Stimulated activated CD4-positive, alpha-beta T cell treated with anti-CD3 and anti-CD28 coated beads, Interleukin-2, amount 100 ng/mL, for 48 hours (primary cell): ENCODE measurements at regions not wholly inside any gene's neighbourhood (a gene's known extent, or its start where the extent isn't known, plus 50 kb on each side); places are given as distances from the start of the nearest gene placed in this dataset.
"Not testable (repeated sequence)": the region's sequence is repeated elsewhere in the genome, so short reads cannot be mapped to it uniquely, and the experiment has no call there.

ENCODE experiments used
- DNase-seq, 2 donors: peaks; one replicate each; pipeline ENCODE4 v3.0.0-alpha.2; 2020

DNA sequence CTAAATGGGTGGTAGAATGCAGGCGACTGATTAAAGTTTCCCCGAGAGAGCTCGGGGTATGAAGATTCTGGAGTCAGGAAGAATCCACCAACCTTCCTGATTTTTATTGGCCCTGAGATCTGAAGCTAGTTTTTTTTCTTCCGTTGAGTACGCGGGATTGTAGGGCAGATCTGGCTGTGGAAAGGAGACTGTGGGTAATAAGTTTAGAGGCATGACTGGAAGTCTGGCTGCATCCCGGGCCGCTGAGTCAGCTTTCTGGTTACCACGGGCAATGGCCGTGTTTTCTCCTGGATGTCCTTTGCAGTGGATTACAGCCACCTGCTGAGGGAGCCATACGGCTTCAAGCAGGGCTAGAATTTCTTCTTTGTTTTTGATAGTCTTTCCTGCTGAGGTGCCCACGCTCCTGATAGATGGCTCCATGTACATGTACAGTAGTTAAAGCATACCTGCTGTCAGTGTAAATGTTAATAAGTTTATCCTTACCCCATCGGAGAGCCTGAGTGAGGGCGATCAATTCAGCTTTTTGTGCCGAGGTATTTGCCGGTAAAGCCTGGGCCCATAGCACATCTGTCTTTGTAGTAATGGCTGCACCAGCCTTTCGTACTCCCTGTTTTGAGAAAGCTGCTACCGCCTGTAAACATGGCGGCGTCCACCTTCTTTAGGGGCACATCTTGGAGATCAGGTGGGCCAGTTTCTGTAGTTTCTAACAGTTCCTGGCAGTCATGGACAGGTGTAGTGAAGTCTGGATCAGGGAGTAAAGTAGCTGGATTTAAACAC lies 154.0 kb downstream of the TRIM27 start:
- no peak for DNase-seq

DNA sequence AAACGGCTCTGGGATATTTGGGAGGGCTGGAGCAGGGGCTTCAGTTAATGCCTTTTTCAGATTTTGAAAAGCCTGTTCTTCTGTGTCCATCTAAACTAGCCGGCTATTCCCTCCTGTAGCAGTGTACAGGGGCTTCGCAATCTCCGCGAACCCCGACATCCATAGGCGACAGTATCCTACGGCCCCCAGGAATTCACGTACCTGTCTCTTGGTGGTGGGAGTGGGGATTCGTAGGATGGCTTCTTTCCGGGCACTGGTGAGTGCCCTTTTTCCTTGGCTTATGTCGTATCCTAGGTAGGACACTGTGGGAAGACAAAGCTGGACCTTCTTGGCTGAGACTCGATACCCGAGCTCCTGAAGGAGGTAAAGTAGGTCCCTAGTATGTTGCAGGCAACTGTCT lies 153.1 kb downstream of the TRIM27 start:
- no peak for DNase-seq

DNA sequence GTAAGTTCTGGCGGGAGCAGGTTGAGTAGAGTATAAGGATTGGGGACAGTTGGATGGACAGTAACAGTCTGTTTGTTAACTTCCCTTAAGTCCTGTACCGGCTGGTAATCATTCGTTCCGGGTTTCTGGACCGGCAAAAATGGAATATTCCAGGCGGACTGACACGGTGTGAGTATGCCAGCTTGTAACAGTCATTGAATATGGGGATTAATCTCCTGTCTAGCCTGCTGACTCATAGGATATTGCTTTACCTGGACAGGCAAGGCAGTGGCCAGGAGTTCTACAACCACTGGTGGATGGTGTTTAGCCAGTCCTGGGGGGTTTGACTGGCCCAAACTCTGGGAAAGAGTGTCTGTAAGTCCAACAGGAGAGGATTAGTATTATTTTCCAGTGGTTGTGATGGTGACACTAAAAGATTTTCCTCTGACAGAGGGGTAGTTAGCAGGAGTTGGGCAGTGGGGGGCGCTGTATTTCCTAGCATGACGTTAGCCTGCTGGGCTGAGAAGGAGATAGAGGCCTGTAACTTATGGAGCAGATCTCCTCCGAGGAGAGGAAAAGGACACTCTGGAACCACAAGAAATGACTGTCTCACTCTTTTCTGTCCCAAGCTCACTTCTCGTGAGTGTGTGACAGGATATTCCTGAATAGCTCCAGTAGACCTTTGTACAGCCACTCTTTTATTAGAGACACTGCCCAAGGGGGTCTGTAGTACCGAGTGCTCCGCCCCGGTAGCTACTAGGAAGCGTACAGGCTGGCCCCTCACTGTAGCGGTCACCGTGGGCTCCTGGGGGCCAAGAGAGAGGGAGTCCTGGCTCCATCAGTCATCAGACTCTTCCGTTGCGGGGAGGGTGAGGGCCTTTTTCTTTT lies 152.2 kb downstream of the TRIM27 start:
- DNase-seq = no peak

DNA sequence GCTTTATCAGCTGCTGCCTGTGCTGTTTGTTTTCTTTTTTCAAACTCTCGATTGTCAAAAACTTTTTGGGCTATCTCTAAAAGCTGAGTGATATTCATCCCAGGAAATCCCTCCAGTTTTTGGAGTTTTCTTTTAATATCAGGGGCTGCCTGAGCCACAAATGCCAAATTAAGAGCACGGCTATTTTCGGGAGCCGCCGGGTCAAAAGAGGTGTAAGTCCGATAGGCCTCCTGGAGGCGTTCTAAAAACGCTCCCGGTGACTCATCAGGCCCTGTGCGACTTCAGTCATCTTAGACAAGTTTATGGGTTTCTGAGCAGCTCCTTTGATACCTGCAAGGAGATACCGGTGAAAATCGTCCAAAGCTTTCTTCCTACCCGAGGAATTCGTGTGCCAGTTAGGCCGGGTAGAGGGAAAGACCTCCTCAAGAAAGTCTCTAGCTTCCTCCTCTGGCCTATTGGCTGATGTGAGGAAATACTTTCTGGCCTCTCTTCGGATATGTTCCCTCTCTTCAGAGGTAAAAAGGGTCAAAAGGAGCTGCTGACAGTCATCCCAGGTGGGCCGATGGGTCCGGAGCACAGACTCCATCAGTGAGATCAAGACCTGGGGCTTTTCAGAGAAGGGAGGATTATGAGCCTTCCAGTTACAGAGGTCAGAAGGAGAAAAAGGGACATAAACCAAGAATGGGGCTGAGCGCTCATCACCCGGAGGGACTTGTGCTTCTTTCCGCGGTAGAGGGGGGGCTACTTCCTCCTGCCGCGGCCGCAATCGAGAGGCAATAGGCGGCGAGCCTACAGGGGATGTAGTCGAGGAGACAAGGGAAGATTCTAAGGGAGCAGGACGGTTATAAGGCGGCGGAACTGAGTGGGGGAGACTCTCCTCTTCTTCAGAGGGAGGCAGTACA lies 151.1 kb downstream of the TRIM27 start:
- DNase-seq = no peak

DNA sequence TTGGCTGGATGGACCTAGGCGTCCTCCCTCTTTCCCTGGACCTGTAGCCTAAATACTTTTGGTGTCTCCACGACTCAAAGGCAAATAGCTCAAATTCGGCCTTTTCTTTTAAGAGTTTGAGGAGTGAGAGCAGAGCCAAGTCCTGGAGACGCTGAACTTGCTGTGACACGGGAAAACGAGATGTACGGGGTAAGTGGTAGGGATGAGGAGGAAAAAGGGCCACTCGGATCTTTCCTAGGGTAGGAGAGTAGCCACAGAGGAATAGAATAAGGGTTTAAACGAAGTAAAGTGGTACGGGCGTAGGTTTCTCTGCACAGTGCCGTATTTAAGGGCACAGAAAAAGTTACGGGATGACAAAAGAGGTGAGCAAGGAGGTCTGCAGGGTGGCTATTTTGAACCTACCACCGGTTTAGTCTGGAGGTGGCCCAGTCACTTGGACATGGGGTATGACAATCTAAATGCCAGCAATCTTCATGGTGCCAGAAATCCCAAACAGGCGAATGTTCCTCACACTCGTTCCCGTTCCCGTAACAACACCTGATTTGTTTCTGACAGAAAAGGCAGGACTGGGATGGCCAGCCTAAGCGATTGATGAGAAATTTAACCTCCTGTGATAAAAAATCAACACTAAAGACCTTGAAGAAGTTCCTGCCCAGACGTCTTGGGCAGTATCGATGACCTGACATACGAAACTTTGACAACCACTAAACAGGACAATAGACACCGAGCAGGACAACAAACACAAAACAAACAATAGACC lies 149.3 kb downstream of the TRIM27 start:
- DNase-seq = no peak

DNA sequence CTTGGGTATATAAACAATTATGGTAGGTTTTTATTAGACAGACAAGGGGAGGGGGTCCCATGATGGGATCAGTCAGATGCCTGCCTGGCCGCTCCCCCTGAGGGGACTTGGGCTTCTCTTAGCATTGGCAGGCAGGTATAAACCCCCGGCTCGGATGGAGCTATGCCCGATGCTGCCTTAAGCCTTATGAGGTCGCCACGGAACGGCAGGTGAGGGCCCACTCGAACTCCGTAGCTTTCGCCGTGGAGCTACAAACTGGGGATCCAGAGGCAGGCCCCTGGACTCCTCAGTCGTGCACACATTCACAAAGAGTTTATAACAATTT lies 148.8 kb downstream of the TRIM27 start:
- DNase-seq = no peak

DNA sequence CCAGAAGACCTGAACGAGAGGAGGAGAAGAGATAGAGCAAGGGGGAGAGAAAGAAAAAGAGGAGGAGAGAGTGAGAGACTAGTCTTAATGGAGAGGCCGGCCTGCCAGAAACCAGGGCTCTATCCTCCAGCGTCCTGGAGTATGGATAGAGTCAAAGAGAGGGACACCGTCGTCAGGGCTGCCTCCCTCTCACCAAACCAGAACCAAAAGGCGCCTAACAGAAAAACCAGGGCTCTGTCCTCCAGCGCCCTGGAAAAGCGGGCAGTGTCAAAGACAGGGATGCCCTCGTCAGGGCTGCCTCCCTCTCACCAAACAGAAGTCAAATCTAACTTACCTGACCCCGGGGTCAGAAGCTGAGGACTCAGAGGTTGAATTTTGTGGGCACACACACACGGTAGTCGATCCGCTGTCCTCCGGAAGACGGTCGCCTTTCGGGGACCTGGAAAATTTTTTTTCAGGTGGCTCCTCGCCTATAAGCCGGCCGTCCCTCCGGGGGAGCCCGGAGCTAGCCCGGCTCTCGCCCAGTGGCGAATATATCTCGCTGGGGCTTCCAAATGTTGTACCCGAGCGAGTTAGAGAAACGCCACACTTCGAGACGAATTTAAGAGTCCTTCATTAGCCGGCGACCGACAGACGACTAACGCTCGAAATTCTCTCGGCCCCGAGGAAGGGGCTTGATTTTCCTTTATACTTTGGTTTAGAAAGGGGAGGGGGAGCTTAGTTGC lies 148.2 kb downstream of the TRIM27 start:
- no peak for DNase-seq

DNA sequence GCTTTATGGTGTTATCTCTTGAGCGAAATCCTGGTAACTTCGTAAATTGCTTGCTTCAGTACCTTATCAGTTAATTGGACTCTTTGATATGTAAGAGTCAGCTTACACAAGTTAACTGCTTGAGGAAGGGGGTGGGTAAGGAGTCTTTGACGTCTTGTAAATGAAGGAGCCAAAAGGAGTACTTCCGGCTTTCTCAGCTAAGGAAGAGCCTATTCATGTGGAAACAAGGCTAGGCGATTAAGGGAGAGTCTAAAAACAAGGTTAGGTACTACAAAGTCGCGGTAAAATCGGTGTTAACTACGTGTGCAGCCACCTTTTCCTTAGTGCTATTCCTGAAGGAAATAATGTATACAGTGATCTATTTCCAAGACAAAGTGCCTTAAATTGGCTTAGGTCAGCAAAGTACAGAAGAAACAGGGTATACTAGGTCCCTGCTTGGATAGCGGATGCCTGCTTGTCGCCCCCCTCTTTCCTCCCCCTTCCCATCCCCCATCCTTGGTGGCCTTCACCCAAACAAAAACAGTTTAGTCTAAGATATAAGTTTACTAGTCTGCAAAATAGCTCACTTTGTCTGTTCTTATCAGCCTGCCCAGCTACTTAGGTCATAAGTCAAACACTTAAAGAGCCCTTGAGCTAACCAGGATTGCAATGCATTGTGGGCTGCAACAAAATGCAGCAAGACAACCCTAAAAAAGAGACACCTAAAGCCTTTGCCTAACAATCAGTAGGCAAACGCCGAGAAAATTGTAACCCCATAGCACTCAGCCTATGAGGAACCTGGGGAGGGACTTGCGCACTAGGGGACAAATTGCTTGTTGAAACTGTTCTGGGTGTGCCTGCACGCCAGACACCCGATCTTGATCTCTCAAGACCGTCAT lies 147.3 kb downstream of the TRIM27 start:
- DNase-seq = no peak

DNA sequence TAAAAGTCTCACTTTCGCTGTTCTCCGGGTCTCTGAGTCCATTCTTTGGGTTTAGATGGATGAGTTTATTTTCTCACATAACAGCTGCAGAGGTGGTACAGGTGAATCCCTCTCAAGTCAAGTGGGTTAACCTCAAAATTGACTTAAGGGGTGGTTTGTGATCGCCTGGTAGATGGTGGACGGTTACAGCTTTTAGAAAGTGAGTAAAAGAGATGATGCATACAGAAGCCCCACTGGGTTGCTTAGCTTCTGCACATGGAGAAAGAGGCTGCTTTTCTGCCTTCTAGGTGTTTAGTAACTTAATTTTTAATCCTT lies 146.7 kb downstream of the TRIM27 start:
- DNase-seq = no peak

DNA sequence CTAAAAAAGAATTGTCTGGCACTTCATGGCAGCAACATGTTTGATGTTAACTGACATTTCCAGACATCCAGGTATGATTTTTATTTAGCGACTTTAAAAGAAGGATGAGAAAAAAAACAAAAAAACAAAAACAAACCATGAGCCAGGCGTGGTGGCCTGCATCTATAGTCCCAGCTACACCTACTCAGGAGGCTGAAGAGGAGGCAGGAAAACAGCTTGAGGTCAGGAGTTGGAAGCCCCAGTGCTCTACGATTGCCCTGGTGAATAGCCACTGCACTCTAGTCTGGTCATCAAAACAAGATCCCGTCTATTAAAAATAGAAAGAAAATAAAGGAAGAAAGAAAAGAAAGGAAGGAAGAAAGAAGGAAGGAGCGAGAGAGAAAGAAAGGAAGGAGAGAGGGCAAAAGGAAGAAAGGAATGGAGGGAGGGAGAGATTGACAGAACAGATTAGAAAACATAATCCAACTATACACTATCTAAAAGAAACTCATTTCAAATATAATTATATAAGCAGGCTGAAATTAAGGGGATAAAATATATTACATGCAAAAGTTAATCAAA lies 141.6 kb downstream of the TRIM27 start:
- no peak for DNase-seq

DNA sequence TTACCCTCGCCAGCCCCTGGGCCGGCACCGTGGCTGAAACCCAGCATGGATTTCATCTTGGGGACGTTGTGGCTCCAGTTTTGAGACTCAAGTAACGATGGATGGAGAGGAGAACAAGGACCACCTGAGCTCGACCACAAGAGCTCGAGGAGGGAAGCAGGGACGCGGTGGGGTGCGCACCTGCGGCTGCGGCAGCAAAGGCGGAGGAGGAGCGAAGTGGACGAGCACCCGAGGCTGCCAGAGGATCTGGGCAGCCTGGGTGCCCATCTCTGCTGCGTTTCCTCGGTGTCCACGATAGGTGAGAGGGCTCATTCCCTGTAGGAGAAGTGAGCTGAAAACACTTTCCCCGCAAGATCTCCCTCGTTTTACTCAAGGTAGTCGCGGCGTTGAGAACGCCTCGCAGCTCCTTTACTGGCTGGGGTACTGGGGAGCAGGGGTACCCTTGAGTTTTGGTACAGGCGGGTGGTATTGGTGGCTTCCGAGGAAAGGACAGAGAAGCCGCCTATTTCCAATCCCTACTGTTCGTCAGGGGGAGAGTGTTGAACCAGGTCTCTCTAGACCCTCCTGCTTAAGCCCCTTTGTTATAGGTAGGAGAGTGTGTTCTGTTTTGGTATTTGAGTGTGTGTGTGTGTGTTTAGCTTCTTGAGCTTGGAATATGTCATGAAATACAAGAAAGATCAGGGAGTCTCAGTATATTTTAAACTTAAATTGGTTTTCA lies 137.7 kb downstream of the TRIM27 start:
- no peak for DNase-seq

DNA sequence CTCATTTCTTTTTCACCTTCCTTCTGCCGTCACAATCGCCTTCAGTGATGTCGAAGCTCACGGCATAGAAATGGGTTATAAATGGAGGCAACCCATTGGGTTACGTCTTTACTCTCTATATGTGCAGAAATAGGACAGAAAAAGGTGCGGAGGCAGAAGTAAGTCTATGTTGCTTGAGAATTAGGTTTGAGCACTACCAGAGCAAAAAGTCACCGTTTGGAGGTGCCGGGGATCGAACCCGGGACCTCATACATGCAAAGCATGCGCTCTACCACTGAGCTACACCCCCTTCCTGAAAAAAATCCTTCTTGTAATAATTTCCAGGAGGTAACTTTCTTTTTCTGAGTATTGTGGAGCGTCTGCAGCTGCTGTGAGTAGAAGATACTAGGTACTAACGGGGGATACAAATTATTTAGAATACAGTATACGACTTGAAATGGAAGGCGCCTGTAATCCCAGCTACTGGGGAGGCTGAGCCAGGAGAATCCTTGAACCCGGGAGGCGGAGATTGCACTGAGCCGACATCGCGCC lies 134.2 kb downstream of the TRIM27 start:
- DNase-seq = peak; percentile 32 to 49

DNA sequence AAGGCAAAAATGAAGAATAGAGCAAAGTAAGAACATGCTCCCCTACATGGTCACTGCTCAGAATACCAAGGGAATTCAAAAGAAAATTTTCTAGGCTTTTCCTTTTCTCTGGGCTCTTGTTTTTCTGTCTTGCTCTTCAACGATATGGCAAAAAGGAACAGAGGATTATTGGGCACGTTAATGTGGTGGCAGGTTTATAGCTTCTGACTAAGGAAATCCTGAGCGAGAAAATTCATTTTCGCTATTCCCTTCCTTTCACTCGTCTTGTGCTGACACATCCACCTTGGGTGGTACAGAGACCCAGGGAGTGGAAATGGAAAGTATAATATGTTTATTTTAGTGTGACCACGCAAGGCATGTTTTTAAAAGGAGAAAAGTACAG lies 132.8 kb downstream of the TRIM27 start:
- DNase-seq = no peak

DNA sequence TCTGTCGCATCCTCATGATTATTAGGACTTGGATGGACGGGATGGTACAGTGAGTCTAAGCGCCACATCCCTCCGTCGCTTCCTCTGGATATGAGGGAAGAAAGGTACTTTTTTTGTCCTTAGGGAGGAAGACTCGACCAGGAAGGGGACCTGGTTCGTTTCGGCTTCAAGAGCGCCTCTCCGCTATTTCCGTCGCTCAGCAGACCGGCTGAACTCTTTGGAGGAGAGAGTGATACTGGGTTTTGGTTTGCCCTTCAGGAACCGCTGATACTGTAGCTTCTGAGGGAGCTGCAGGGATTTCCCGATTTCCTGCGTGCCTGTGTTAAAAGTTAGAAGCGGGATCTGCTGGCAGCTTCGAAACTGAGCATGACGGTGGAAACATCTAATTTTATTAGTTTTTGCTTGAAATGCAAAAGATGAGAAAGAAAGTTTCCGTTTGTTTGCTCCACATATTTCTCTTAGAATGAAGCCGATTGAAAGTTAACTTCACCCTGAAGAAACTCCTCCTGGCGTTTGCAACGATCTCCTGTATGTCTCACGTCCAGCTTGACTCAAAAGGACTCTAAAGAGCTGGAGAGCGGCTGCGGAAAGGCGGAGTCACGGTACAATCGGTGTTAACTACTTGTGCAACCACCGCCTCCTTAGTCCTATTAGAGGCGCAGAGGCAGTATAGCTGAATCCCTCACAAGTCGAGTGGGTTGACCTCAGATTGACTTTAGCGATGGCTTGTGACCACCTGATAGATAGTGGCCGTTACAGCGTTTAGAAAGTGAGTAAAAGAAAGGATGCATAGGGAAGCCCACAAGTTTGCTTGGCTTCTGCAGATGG lies 129.4 kb downstream of the TRIM27 start:
- DNase-seq = no peak

DNA sequence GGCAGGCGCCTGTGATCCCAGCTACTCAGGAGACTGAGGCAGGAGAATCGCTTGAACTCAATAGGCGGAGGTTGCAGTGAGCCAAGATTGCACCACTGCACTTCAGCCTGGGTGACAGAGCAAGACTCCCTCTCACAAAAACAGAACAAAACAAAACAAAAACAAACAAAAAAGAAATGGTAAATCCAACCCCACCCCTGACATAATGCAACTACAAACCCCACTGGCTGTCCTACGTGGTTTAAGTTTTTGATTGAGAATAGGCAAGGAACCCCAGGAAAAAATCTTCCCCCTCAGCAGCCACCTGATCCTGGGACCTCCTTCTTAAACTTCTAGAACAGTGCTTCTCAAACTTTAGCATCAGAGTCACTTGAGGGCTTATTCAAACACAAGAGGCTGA lies 123.1 kb downstream of the TRIM27 start:
- DNase-seq = not testable (repeated sequence)

DNA sequence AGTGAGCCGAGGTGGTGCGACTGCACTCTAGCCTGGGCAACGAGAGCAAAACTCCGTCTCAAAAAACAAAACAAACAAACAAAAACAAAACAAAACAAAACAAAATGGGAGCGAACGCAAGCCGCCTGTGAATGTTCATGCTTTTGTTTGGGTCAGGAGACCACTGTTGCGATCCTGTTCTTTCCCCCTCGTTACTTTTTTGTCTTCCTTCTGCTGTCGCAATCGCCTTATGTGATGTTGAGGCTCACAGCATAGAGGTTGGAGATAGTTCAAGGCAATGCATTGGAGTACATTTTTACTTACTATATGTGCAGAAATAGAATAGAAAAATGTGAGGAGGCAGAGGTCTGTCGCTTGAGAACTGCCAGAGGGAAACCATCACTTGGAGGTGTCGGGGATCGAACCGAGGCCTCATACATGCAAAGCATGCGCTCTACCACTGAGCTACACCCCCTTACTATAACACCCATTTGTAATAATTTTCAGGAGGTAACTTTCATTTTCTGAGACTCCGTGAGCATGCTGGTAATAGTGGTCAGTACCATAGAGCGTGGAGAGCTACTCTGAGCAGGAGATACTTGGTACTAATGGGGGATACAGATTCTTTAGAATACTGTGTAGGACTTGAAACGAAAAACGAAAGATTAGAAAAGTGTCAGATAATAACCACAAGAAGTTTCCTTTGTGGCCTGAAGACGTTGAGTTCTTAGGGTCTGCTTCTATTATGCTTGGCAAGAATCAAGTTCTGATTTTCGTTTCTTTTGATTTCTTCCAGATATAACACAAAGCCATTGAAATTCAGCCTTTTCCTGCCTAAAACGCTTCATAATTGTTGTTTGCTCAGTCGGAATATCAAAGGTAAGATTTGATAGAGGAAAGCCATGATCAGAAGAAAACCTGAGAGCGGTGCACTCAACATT lies 121.1 kb downstream of the TRIM27 start:
- no peak for DNase-seq

DNA sequence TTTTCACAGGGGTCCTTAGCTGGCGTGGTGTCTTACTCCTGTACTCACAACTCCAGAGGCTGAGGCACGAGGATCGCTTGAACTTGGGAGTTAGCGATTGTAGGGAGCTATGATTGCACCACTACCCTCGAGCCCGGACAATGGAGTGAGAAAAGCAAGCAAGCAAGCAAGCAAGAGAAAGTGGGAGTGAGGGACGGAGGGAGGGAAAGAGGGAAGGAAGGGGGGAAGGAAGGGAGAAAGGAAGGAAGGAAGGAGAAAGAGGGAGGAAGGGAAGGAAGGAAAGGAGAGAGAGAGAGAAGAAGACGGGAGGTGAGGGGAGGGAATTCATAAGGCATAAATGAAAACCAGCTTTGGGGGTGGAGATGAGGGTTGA lies 120.5 kb downstream of the TRIM27 start:
- DNase-seq = no peak
